ENCODE measurements at regions not wholly inside any gene's neighbourhood (a gene's known extent, or its start where the extent isn't known, plus 50 kb on each side); places are given as distances from the start of the nearest gene placed in this dataset.

GRCh38 chr5:2685651-2686272 lies 65.7 kb downstream of the IRX2 start:
- TF ChIP-seq REST (IDR thresholded peaks at IDR 0.05; ENCODE audit: low read depth) (no peak), POLR2AphosphoS5 (IDR thresholded peaks at IDR 0.05; ENCODE audit: low read depth, low read length) (no peak), CEBPB (IDR thresholded peaks at IDR 0.05; ENCODE audit: low read depth) (no peak), SRF (IDR thresholded peaks at IDR 0.05; ENCODE audit: low read depth) (no peak), SIN3A (IDR thresholded peaks at IDR 0.05; ENCODE audit: low read depth) (no peak), ZBTB33 (IDR thresholded peaks at IDR 0.05; ENCODE audit: extremely low read depth, insufficient replicate concordance, low read length) (no peak), ZNF274 (IDR thresholded peaks at IDR 0.05; ENCODE audit: low read depth, low read length) (no peak), EZH2phosphoT487 (IDR thresholded peaks at IDR 0.05; ENCODE audit: borderline replicate concordance) (no peak)
- BruUV-seq (replicated peaks) = no TSS peak
- RAD21 ChIA-PET (ENCODE audit: low non-redundant PET in 1 of 2, low total read pairs in 2 of 2, uncharacterized antibody in 2 of 2, unreplicated experiment in 2 of 2) = no interaction called here
- ATAC-seq = no peak
- Histone ChIP-seq H3K4me2 (ENCODE audit: low read length) (no peak overlapping the region), H3K9me3 (ENCODE audit: control insufficient read depth in 1 of 2, insufficient read depth in 1 of 2, low read depth in 1 of 2, low read length in 2 of 2) (peaks cover 6 to 21% of the 10 kb centered on the region in 2 experiments; a peak in 2 of 4 replicates), H3K9me2 (ENCODE audit: insufficient read depth) (no peaks in the 10 kb centered on the region), H3K4me1 (ENCODE audit: control insufficient read depth in 1 of 2, insufficient read depth in 2 of 2, low read length in 2 of 2) (no peaks in the 10 kb centered on the region), H3K27me3 (ENCODE audit: insufficient read depth, low read length) (no peaks in the 10 kb centered on the region), H2AFZ (ENCODE audit: low read depth, low read length, poor library complexity, severe bottlenecking) (no peak overlapping the region), H3K79me2 (ENCODE audit: insufficient read depth, low read length) (no peaks in the 10 kb centered on the region), H3K27ac (ENCODE audit: low read depth, low read length) (no peak overlapping the region), H3K4me3 (replicated peaks in 1 of 2; ENCODE audit: low read depth in 1 of 2, low read length in 2 of 2) (no peak overlapping the region), H3K9ac (ENCODE audit: low read length) (no peak overlapping the region), H4K20me1 (ENCODE audit: insufficient read depth) (no peaks in the 10 kb centered on the region), H3K36me3 (ENCODE audit: control insufficient read depth in 1 of 2, insufficient read depth in 2 of 2, low read length in 2 of 2) (no peaks in the 10 kb centered on the region)
- intact Hi-C loops (cut with micrococcal nuclease) = no loop called here
- no peak for DNase-seq (ENCODE audit: low read depth, low spot score)
- CTCF ChIA-PET = no interaction called here
- POLR2A ChIA-PET = no interaction called here

Measured in HCT116 (cell line).